HL-60 (cell line): ENCODE measurements at regions not wholly inside any gene's neighbourhood (a gene's known extent, or its start where the extent isn't known, plus 50 kb on each side); places are given as distances from the start of the nearest gene placed in this dataset.

Experiments
- DNase-seq, 2 experiments: peaks; one replicate each; pipeline ENCODE4 v3.0.0-alpha.2; 2010 to 2020; ENCODE audit warnings: low read depth in 1 of 2, low spot score in 1 of 2
- H3K27ac ChIP-seq: fragments of 250-450 bp; sonication (Bioruptor Pico); replicated peaks from 2 replicates; pipeline ENCODE4 v1.5.1; 2020; ENCODE audit warnings: mild to moderate bottlenecking, moderate library complexity
- H3K27me3 ChIP-seq: fragments of 250-450 bp; sonication (Bioruptor Pico); 2 replicates; pipeline ENCODE4 v1.5.1; 2021; ENCODE audit warnings: mild to moderate bottlenecking, moderate library complexity; ENCODE audit not compliant: insufficient read depth, poor library complexity, severe bottlenecking
- H3K4me3 ChIP-seq: replicated peaks from 2 replicates; pipeline ENCODE4 v1.5.1; 2011; ENCODE audit warnings: mild to moderate bottlenecking, control low read depth, low read length; ENCODE audit not compliant: insufficient read depth
- GABPA ChIP-seq: IDR thresholded peaks from 2 replicates; pipeline ENCODE4 v1.6.1; 2012; ENCODE audit warnings: low read depth
- POLR2AphosphoS5 ChIP-seq: IDR thresholded peaks from 2 replicates; pipeline ENCODE4 v1.6.1; 2012; ENCODE audit warnings: low read depth
- SPI1 ChIP-seq: IDR thresholded peaks from 2 replicates; pipeline ENCODE4 v1.6.1; 2012; ENCODE audit warnings: low read depth, mild to moderate bottlenecking, borderline replicate concordance
- TF ChIP-seq, protein P1 (sequence below): IDR thresholded peaks from one replicate; pipeline ENCODE4 v1.5.1; 2011; ENCODE audit warnings: low read length, control low read depth, inconsistent platforms; ENCODE audit not compliant: insufficient read depth
- TF ChIP-seq, protein P2 (sequence below): IDR thresholded peaks from 2 replicates; pipeline ENCODE4 v1.6.1; 2012; ENCODE audit warnings: low read depth; ENCODE audit not compliant: insufficient replicate concordance

DNA sequence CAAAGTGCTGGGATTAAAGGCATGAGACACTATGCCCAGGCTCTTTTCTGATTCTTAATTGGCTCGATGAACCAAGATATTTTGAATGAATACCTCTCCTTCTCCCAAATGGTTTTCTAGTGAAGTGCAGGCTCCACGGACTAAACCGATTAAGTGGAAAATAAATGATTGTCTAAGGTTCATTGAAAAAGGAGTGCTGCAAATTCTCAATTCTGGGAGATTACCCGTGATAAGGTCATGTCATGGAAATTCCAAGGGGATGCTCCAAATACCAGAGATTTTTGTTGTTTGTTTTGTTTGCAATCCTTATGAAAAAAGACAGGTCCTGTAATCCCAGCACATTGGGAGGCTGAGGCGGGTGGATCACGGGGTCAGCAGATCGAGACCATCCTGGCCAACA lies 406.9 kb upstream of the TBL1XR1 start:
- no peak for DNase-seq
- Histone ChIP-seq H3K27ac (no peak overlapping the region), H3K27me3 (no peaks in the 10 kb centered on the region), H3K4me3 (no peak overlapping the region)
- no peak for TF ChIP-seq GABPA
- TF ChIP-seq, protein P1, sequence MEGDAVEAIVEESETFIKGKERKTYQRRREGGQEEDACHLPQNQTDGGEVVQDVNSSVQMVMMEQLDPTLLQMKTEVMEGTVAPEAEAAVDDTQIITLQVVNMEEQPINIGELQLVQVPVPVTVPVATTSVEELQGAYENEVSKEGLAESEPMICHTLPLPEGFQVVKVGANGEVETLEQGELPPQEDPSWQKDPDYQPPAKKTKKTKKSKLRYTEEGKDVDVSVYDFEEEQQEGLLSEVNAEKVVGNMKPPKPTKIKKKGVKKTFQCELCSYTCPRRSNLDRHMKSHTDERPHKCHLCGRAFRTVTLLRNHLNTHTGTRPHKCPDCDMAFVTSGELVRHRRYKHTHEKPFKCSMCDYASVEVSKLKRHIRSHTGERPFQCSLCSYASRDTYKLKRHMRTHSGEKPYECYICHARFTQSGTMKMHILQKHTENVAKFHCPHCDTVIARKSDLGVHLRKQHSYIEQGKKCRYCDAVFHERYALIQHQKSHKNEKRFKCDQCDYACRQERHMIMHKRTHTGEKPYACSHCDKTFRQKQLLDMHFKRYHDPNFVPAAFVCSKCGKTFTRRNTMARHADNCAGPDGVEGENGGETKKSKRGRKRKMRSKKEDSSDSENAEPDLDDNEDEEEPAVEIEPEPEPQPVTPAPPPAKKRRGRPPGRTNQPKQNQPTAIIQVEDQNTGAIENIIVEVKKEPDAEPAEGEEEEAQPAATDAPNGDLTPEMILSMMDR, result no peak
- TF ChIP-seq SPI1, result no peak
- TF ChIP-seq, protein P2, sequence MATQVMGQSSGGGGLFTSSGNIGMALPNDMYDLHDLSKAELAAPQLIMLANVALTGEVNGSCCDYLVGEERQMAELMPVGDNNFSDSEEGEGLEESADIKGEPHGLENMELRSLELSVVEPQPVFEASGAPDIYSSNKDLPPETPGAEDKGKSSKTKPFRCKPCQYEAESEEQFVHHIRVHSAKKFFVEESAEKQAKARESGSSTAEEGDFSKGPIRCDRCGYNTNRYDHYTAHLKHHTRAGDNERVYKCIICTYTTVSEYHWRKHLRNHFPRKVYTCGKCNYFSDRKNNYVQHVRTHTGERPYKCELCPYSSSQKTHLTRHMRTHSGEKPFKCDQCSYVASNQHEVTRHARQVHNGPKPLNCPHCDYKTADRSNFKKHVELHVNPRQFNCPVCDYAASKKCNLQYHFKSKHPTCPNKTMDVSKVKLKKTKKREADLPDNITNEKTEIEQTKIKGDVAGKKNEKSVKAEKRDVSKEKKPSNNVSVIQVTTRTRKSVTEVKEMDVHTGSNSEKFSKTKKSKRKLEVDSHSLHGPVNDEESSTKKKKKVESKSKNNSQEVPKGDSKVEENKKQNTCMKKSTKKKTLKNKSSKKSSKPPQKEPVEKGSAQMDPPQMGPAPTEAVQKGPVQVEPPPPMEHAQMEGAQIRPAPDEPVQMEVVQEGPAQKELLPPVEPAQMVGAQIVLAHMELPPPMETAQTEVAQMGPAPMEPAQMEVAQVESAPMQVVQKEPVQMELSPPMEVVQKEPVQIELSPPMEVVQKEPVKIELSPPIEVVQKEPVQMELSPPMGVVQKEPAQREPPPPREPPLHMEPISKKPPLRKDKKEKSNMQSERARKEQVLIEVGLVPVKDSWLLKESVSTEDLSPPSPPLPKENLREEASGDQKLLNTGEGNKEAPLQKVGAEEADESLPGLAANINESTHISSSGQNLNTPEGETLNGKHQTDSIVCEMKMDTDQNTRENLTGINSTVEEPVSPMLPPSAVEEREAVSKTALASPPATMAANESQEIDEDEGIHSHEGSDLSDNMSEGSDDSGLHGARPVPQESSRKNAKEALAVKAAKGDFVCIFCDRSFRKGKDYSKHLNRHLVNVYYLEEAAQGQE, result no peak
- TF ChIP-seq POLR2AphosphoS5, result no peak

GRCh38 chr3:177606891-177607290 lies 409.6 kb upstream of the TBL1XR1 start:
- DNase-seq, result no peak
- Histone ChIP-seq H3K4me3 (no peak overlapping the region), H3K27ac (no peak overlapping the region), H3K27me3 (no peaks in the 10 kb centered on the region)
- TF ChIP-seq SPI1, result no peak
- TF ChIP-seq, protein P2, result no peak
- TF ChIP-seq POLR2AphosphoS5, result no peak
- TF ChIP-seq, protein P1, result no peak

DNA sequence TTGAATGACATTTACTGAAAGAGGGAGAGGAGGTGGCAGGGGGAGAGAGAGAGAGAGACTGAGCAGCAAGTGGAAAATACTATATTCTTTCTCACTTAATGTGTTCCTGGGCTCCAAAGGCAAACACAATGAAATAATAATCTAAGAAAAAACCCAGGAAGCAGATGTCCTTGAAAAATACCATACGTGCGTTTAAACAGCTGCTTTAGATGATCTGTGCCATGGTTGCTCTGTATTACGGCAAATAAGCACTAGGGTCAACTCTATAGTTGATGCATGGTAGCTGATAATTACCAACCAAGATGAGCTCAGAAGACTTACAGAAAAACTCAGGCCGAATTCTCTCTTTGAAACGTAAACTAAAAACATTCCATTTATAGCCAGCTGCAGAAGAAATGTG lies 410.3 kb upstream of the TBL1XR1 start:
- no peaks in the 10 kb centered on the region for H3K27me3 ChIP-seq
- H3K27ac ChIP-seq, result no peak overlapping the region
- DNase-seq, result no peak
- no peak overlapping the region for H3K4me3 ChIP-seq
- no peak for TF ChIP-seq GABPA
- TF ChIP-seq, protein P1, result no peak
- no peak for TF ChIP-seq POLR2AphosphoS5
- no peak for TF ChIP-seq SPI1
- TF ChIP-seq, protein P2, result no peak
